ENCODE measurements at regions not wholly inside any gene's neighbourhood (a gene's known extent, or its start where the extent isn't known, plus 50 kb on each side); places are given as distances from the start of the nearest gene placed in this dataset.

GRCh38 chr11:116386118-116386699 lies 386.6 kb downstream of the BUD13 start:
- H3K4me3 ChIP-seq (replicated peaks; ENCODE audit: low read depth, low read length), result no peak overlapping the region
- no peak for DNase-seq (ENCODE audit: extremely low read depth, low read depth)
- no peak for TF ChIP-seq CTCF (IDR thresholded peaks at IDR 0.05; ENCODE audit: low read depth, low read length, missing control alignments)

GRCh38 chr11:116384876-116385275 lies 387.9 kb downstream of the BUD13 start:
- no peak overlapping the region for H3K4me3 ChIP-seq (replicated peaks; ENCODE audit: low read depth, low read length)
- TF ChIP-seq CTCF (IDR thresholded peaks at IDR 0.05; ENCODE audit: low read depth, low read length, missing control alignments), result no peak
- no peak for DNase-seq (ENCODE audit: extremely low read depth, low read depth)

- no peak for TF ChIP-seq CTCF (IDR thresholded peaks at IDR 0.05; ENCODE audit: low read depth, low read length, missing control alignments)
- DNase-seq (ENCODE audit: extremely low read depth, low read depth), result no peak
- no peak overlapping the region for H3K4me3 ChIP-seq (replicated peaks; ENCODE audit: low read depth, low read length)
These were observed 388.4 kb downstream of the BUD13 start for GRCh38 chr11:116384407-116384806.

- no peak for TF ChIP-seq CTCF (IDR thresholded peaks at IDR 0.05; ENCODE audit: low read depth, low read length, missing control alignments)
- DNase-seq (ENCODE audit: extremely low read depth, low read depth), result no peak
- H3K4me3 ChIP-seq (replicated peaks; ENCODE audit: low read depth, low read length), result no peak overlapping the region
These were observed 393.5 kb downstream of the BUD13 start for GRCh38 chr11:116379185-116379828.

- no peak for TF ChIP-seq CTCF (IDR thresholded peaks at IDR 0.05; ENCODE audit: low read depth, low read length, missing control alignments)
- DNase-seq (ENCODE audit: extremely low read depth, low read depth), result no peak
These were observed 396.2 kb downstream of the BUD13 start for GRCh38 chr11:116376547-116376946.

GRCh38 chr11:116376054-116376453 lies 396.7 kb downstream of the BUD13 start:
- DNase-seq (ENCODE audit: extremely low read depth, low read depth), result no peak
- no peak for TF ChIP-seq CTCF (IDR thresholded peaks at IDR 0.05; ENCODE audit: low read depth, low read length, missing control alignments)
- no peak overlapping the region for H3K4me3 ChIP-seq (replicated peaks; ENCODE audit: low read depth, low read length)

More at GRCh38 chr11:116376547-116376946, 396.2 kb downstream of the BUD13 start:
- no peak overlapping the region for H3K4me3 ChIP-seq (replicated peaks; ENCODE audit: low read depth, low read length)
